Heart left ventricle (tissue), 13 donors: ENCODE measurements at regions not wholly inside any gene's neighbourhood (a gene's known extent, or its start where the extent isn't known, plus 50 kb on each side); places are given as distances from the start of the nearest gene placed in this dataset.
"Not testable (repeated sequence)": the region's sequence is repeated elsewhere in the genome, so short reads cannot be mapped to it uniquely, and the experiment has no call there.

ENCODE experiments used
- CTCF ChIP-seq, 12 donors: fragments of 200-600 bp; sonication (generic) in 4 of 12; IDR thresholded peaks; one replicate each; pipeline versions ENCODE4 v1.5.0 to v1.8.0; 2018 to 2022; ENCODE audit warnings: antibody characterized with exemption in 12 of 12, mild to moderate bottlenecking in 5 of 12
- POLR2A ChIP-seq, 2 donors: fragments of 450-650 bp; IDR thresholded peaks; one replicate each; pipeline ENCODE4 v1.6.1; 2017; ENCODE audit warnings: antibody characterized with exemption in 2 of 2, mild to moderate bottlenecking in 2 of 2, moderate library complexity in 2 of 2
- donor health status: ischemic (EF 13 %, LVEDD 7.1; RV severe dilation, severe dysfunction).
- donor health status: DM: no; HTN: yes; CAD: no.
- donor health status: DM: no; HTN: no; CAD: no.
- donor health status: ischemic (EF 25% LVEDD 6.9; RV normal size, moderate dysfunction).
- donor health status: ischemic (EF 25% LVEDD 5.7; RV mildly dilated, moderate dysfunction).
- donor health status: ischemic (EF 35%, LVEDD 5.7; RV mildly dilated, moderate dysfunction).
- donor health status: nonischemic (EF 11% LVEDD 7.7; RV severe dilation, severe dysfunction).
- donor health status: DM: yes; HTN: yes; CAD: no.
- donor health status: PGD.
- donor health status: ischemic (EF 29% LVEDD 5.4; RV normal size, mild dysfunction).
- donor health status: nonischemic (EF 23%, LVEDD 6.1; RV moderate dilation, normal function).

GRCh38 chr11:3297834-3298233 is 65.6 kb upstream of the MRGPRE start:
- TF ChIP-seq CTCF, POLR2A (IDR thresholded peaks at IDR 0.05): not testable (repeated sequence)
